ENCODE measurements at regions not wholly inside any gene's neighbourhood (a gene's known extent, or its start where the extent isn't known, plus 50 kb on each side); places are given as distances from the start of the nearest gene placed in this dataset.

- Mint-ChIP-seq H3K4me3 (peak overlapping the region; percentile 54), H3K4me1 (peaks cover 15% of the 10 kb centered on the region), H3K9me3 (no peaks in the 10 kb centered on the region), H3K27ac (peak overlapping the region; percentile 12), H3K36me3 (no peaks in the 10 kb centered on the region), H3K27me3 (no peaks in the 10 kb centered on the region)
- DNase-seq (ENCODE audit: low spot score in 2 of 2) (no peak), ATAC-seq (ENCODE audit: low read depth) (peak; percentile 45)
Observed at GRCh38 chr1:198919667-198920398, 281.0 kb downstream of the PTPRC start.

GRCh38 chr1:198922638-198923430 is 284.0 kb downstream of the PTPRC start:
- no peaks in the 10 kb centered on the region for H3K9me3 Mint-ChIP-seq
- H3K27ac Mint-ChIP-seq, result no peak overlapping the region
- peaks cover 15% of the 10 kb centered on the region for H3K4me1 Mint-ChIP-seq
- no peak overlapping the region for H3K4me3 Mint-ChIP-seq
- no peaks in the 10 kb centered on the region for H3K27me3 Mint-ChIP-seq
- H3K36me3 Mint-ChIP-seq, result no peaks in the 10 kb centered on the region
- ATAC-seq (ENCODE audit: low read depth) (no peak), DNase-seq (ENCODE audit: low spot score in 2 of 2) (no peak)

GRCh38 chr1:198923993-198924392 is 285.2 kb downstream of the PTPRC start:
- no peaks in the 10 kb centered on the region for H3K27me3 Mint-ChIP-seq
- no peaks in the 10 kb centered on the region for H3K9me3 Mint-ChIP-seq
- no peak overlapping the region for H3K27ac Mint-ChIP-seq
- no peak for ATAC-seq (ENCODE audit: low read depth)
- no peak overlapping the region for H3K4me3 Mint-ChIP-seq
- DNase-seq (ENCODE audit: low spot score in 2 of 2), result no peak
- no peaks in the 10 kb centered on the region for H3K36me3 Mint-ChIP-seq
- peaks cover 13% of the 10 kb centered on the region for H3K4me1 Mint-ChIP-seq

- Mint-ChIP-seq H3K4me3 (no peak overlapping the region), H3K4me1 (peaks cover 6% of the 10 kb centered on the region), H3K27ac (no peak overlapping the region), H3K36me3 (no peaks in the 10 kb centered on the region), H3K27me3 (peaks cover 6% of the 10 kb centered on the region), H3K9me3 (no peaks in the 10 kb centered on the region)
- ATAC-seq (ENCODE audit: low read depth), result no peak
- DNase-seq (ENCODE audit: low spot score in 2 of 2), result no peak
Observed at GRCh38 chr1:198925567-198925966, 286.7 kb downstream of the PTPRC start.

- Mint-ChIP-seq H3K9me3 (no peaks in the 10 kb centered on the region), H3K4me1 (peaks cover 6% of the 10 kb centered on the region), H3K4me3 (no peak overlapping the region), H3K36me3 (no peaks in the 10 kb centered on the region), H3K27me3 (peaks cover 6% of the 10 kb centered on the region), H3K27ac (peak overlapping the region; percentile 20)
- ATAC-seq (ENCODE audit: low read depth) (no peak), DNase-seq (ENCODE audit: low spot score in 2 of 2) (no peak)
Observed at GRCh38 chr1:198927129-198927528, 288.3 kb downstream of the PTPRC start.

GRCh38 chr1:198929111-198929604 is 290.3 kb downstream of the PTPRC start:
- Mint-ChIP-seq H3K4me3 (no peak overlapping the region), H3K4me1 (peaks cover 6% of the 10 kb centered on the region), H3K27ac (no peak overlapping the region), H3K36me3 (no peaks in the 10 kb centered on the region), H3K27me3 (peaks cover 6% of the 10 kb centered on the region), H3K9me3 (no peaks in the 10 kb centered on the region)
- ATAC-seq (ENCODE audit: low read depth), result no peak
- no peak for DNase-seq (ENCODE audit: low spot score in 2 of 2)

- Mint-ChIP-seq H3K4me1 (peaks cover 6% of the 10 kb centered on the region), H3K9me3 (no peaks in the 10 kb centered on the region), H3K27me3 (peaks cover 6% of the 10 kb centered on the region), H3K27ac (no peak overlapping the region), H3K4me3 (no peak overlapping the region), H3K36me3 (no peaks in the 10 kb centered on the region)
- DNase-seq (ENCODE audit: low spot score in 2 of 2), result no peak
- no peak for ATAC-seq (ENCODE audit: low read depth)
Observed at GRCh38 chr1:198929961-198930599, 291.2 kb downstream of the PTPRC start.

- no peak overlapping the region for H3K4me3 Mint-ChIP-seq
- ATAC-seq (ENCODE audit: low read depth) (no peak), DNase-seq (ENCODE audit: low spot score in 2 of 2) (no peak)
- H3K27me3 Mint-ChIP-seq, result peaks cover 6% of the 10 kb centered on the region
- H3K27ac Mint-ChIP-seq, result no peak overlapping the region
- no peaks in the 10 kb centered on the region for H3K36me3 Mint-ChIP-seq
- no peaks in the 10 kb centered on the region for H3K9me3 Mint-ChIP-seq
- peaks cover 14% of the 10 kb centered on the region for H3K4me1 Mint-ChIP-seq
Observed at GRCh38 chr1:198932351-198932991, 293.6 kb downstream of the PTPRC start.

- Mint-ChIP-seq H3K4me3 (no peak overlapping the region), H3K27ac (no peak overlapping the region)
Observed at GRCh38 chr1:198933515-198934222, 294.8 kb downstream of the PTPRC start.

GRCh38 chr1:198934426-198934825 is 295.6 kb downstream of the PTPRC start:
- no peak for ATAC-seq (ENCODE audit: low read depth)
- no peak overlapping the region for H3K4me3 Mint-ChIP-seq
- no peak overlapping the region for H3K27ac Mint-ChIP-seq
- H3K9me3 Mint-ChIP-seq, result no peaks in the 10 kb centered on the region
- H3K4me1 Mint-ChIP-seq, result peaks cover 14% of the 10 kb centered on the region
- no peaks in the 10 kb centered on the region for H3K36me3 Mint-ChIP-seq
- peaks cover 6% of the 10 kb centered on the region for H3K27me3 Mint-ChIP-seq
- DNase-seq (ENCODE audit: low spot score in 2 of 2), result no peak

More at GRCh38 chr1:198933515-198934222, 294.8 kb downstream of the PTPRC start:
- DNase-seq (ENCODE audit: low spot score in 2 of 2), result no peak
- Mint-ChIP-seq H3K9me3 (no peaks in the 10 kb centered on the region), H3K4me1 (peaks cover 14% of the 10 kb centered on the region), H3K36me3 (no peaks in the 10 kb centered on the region), H3K27me3 (peaks cover 6% of the 10 kb centered on the region)
- ATAC-seq (ENCODE audit: low read depth), result no peak

- no peak overlapping the region for H3K4me3 Mint-ChIP-seq
- no peak overlapping the region for H3K27ac Mint-ChIP-seq
- peaks cover 5% of the 10 kb centered on the region for H3K27me3 Mint-ChIP-seq
- H3K36me3 Mint-ChIP-seq, result no peaks in the 10 kb centered on the region
- DNase-seq (ENCODE audit: low spot score in 2 of 2) (no peak), ATAC-seq (ENCODE audit: low read depth) (no peak)
- no peaks in the 10 kb centered on the region for H3K9me3 Mint-ChIP-seq
- peaks cover 12% of the 10 kb centered on the region for H3K4me1 Mint-ChIP-seq
Observed at GRCh38 chr1:198934901-198935305, 296.1 kb downstream of the PTPRC start.

- peaks cover under 1% of the 10 kb centered on the region for H3K27me3 Mint-ChIP-seq
- DNase-seq (ENCODE audit: low spot score in 2 of 2), result no peak
- H3K4me3 Mint-ChIP-seq, result no peak overlapping the region
- no peak overlapping the region for H3K27ac Mint-ChIP-seq
- H3K4me1 Mint-ChIP-seq, result peaks cover 8% of the 10 kb centered on the region
- H3K9me3 Mint-ChIP-seq, result peaks cover under 1% of the 10 kb centered on the region
- H3K36me3 Mint-ChIP-seq, result no peaks in the 10 kb centered on the region
- ATAC-seq (ENCODE audit: low read depth), result no peak
Observed at GRCh38 chr1:198935306-198935921, 296.6 kb downstream of the PTPRC start.

All from memory B cell (primary cell).